Keratinocyte (primary cell): ENCODE measurements at regions not wholly inside any gene's neighbourhood (a gene's known extent, or its start where the extent isn't known, plus 50 kb on each side); places are given as distances from the start of the nearest gene placed in this dataset.

ENCODE experiments used
- EZH2 ChIP-seq: IDR thresholded peaks from one replicate; pipeline ENCODE4 v1.6.1; 2012; ENCODE audit warnings: inconsistent platforms, mild to moderate bottlenecking, low read length, moderate library complexity
- TF ChIP-seq, protein P1 (sequence below), 3 experiments: IDR thresholded peaks in 1 of 3; conservative IDR thresholded peaks in 1 of 3; optimal IDR thresholded peaks in 1 of 3; 2 replicates in 2 of 3; 3 replicates in 1 of 3; pipeline versions ENCODE3 to v1.5.1; 2011; ENCODE audit warnings: low read length in 3 of 3, mild to moderate bottlenecking in 3 of 3, moderate library complexity in 2 of 3, control low read depth in 1 of 3, inconsistent platforms in 1 of 3; ENCODE audit not compliant: insufficient read depth in 2 of 3; ENCODE audit errors: extremely low read depth in 1 of 3

DNA sequence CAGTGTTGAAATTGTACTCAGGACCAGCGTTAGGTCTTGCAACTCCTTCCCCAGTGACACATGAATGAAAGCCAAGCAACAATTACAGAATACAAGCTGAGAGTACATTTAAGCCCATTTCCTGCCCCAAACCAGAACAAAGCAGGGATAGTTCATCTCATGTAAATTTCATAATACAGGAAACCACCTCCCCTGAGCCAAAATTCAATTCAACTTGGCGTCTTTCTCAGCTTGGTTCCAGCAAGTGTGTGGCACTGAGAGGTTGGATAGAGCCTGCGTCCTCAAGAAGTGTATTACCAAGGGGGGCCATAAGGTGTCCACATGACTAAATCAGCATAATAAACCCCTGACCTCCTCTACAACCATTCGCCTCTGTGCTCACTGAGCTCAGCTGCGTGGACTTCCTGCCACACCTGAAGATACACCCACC is 278.9 kb upstream of the CRY1 start:
- TF ChIP-seq, protein P1, sequence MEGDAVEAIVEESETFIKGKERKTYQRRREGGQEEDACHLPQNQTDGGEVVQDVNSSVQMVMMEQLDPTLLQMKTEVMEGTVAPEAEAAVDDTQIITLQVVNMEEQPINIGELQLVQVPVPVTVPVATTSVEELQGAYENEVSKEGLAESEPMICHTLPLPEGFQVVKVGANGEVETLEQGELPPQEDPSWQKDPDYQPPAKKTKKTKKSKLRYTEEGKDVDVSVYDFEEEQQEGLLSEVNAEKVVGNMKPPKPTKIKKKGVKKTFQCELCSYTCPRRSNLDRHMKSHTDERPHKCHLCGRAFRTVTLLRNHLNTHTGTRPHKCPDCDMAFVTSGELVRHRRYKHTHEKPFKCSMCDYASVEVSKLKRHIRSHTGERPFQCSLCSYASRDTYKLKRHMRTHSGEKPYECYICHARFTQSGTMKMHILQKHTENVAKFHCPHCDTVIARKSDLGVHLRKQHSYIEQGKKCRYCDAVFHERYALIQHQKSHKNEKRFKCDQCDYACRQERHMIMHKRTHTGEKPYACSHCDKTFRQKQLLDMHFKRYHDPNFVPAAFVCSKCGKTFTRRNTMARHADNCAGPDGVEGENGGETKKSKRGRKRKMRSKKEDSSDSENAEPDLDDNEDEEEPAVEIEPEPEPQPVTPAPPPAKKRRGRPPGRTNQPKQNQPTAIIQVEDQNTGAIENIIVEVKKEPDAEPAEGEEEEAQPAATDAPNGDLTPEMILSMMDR (optimal IDR thresholded peaks at IDR 0.05 in 1 of 3, IDR thresholded peaks at IDR 0.05 in 1 of 3, conservative IDR thresholded peaks at IDR 0.05 in 1 of 3; ENCODE audit: extremely low read depth in 1 of 3, insufficient read depth in 2 of 3, low read length in 3 of 3), result peak in 2 of 3 experiments; percentile 10 to 11
- TF ChIP-seq EZH2, result no peak
